NCI-H2107 (cell line): ENCODE measurements at regions not wholly inside any gene's neighbourhood (a gene's known extent, or its start where the extent isn't known, plus 50 kb on each side); places are given as distances from the start of the nearest gene placed in this dataset.

Experiments used
- DNase-seq: peaks from one replicate; lab custom pipeline; 2025; lab: John Stamatoyannopoulos, UW

- no peak for DNase-seq
Observed at GRCh38 chr10:111821871-111822270, 361.7 kb downstream of the GPAM start.

GRCh38 chr10:111822661-111823060 is 360.9 kb downstream of the GPAM start:
- DNase-seq: no peak

GRCh38 chr10:111824128-111824527 is 359.4 kb downstream of the GPAM start:
- DNase-seq: no peak

GRCh38 chr10:111830359-111830758 is 353.2 kb downstream of the GPAM start:
- DNase-seq: no peak

GRCh38 chr10:111831058-111831457 is 352.5 kb downstream of the GPAM start:
- DNase-seq: no peak

- DNase-seq: no peak
Observed at GRCh38 chr10:111833251-111833650, 350.3 kb downstream of the GPAM start.

- DNase-seq: no peak
Observed at GRCh38 chr10:111835574-111835973, 348.0 kb downstream of the GPAM start.

GRCh38 chr10:111836064-111836463 is 347.5 kb downstream of the GPAM start:
- no peak for DNase-seq

- DNase-seq: no peak
Observed at GRCh38 chr10:111836571-111836970, 347.0 kb downstream of the GPAM start.

- no peak for DNase-seq
Observed at GRCh38 chr10:111837086-111837485, 346.5 kb downstream of the GPAM start.

GRCh38 chr10:111837985-111838384 is 345.6 kb downstream of the GPAM start:
- DNase-seq: no peak

- no peak for DNase-seq
Observed at GRCh38 chr10:111840546-111840945, 343.0 kb downstream of the GPAM start.

- DNase-seq: no peak
Observed at GRCh38 chr10:111852801-111853200, 330.8 kb downstream of the GPAM start.

- no peak for DNase-seq
Observed at GRCh38 chr10:111856631-111857030, 326.9 kb downstream of the GPAM start.

GRCh38 chr10:111865550-111865949 is 318.0 kb downstream of the GPAM start:
- DNase-seq: no peak

GRCh38 chr10:111871458-111871857 is 312.1 kb downstream of the GPAM start:
- DNase-seq: no peak

GRCh38 chr10:111872591-111872990 is 311.0 kb downstream of the GPAM start:
- no peak for DNase-seq

GRCh38 chr10:111873041-111873440 is 310.5 kb downstream of the GPAM start:
- no peak for DNase-seq

- no peak for DNase-seq
Observed at GRCh38 chr10:111873621-111874135, 309.9 kb downstream of the GPAM start.

GRCh38 chr10:111874576-111874975 is 309.0 kb downstream of the GPAM start:
- DNase-seq: no peak

GRCh38 chr10:111875725-111876124 is 307.8 kb downstream of the GPAM start:
- no peak for DNase-seq

- DNase-seq: no peak
Observed at GRCh38 chr10:111877258-111877657, 306.3 kb downstream of the GPAM start.

GRCh38 chr10:111879969-111880368 is 303.6 kb downstream of the GPAM start:
- no peak for DNase-seq

- no peak for DNase-seq
Observed at GRCh38 chr10:111885046-111885445, 298.5 kb downstream of the GPAM start.

- DNase-seq: no peak
Observed at GRCh38 chr10:111885919-111886318, 297.6 kb downstream of the GPAM start.
